HG02642 (cell line): ENCODE measurements at regions not wholly inside any gene's neighbourhood (a gene's known extent, or its start where the extent isn't known, plus 50 kb on each side); places are given as distances from the start of the nearest gene placed in this dataset.

Experiments
- ATAC-seq: cut with Tn5 transposase; IDR thresholded peaks from one replicate; pipeline ENCODE4 v1.9.1; 2021; ENCODE audit warnings: mild to moderate bottlenecking; ENCODE audit not compliant: unreplicated experiment, poor library complexity

GRCh38 chr6:150711061-150711460 is 111.4 kb downstream of the PLEKHG1 start:
- ATAC-seq: no peak

GRCh38 chr6:150711584-150712504 is 112.2 kb downstream of the PLEKHG1 start:
- ATAC-seq: no peak

- no peak for ATAC-seq
These were observed 113.0 kb downstream of the PLEKHG1 start for GRCh38 chr6:150712505-150713252.

- no peak for ATAC-seq
These were observed 113.8 kb downstream of the PLEKHG1 start for GRCh38 chr6:150713487-150713886.

- ATAC-seq: no peak
These were observed 114.2 kb downstream of the PLEKHG1 start for GRCh38 chr6:150713931-150714330.

- no peak for ATAC-seq
These were observed 115.4 kb downstream of the PLEKHG1 start for GRCh38 chr6:150715133-150715532.

- ATAC-seq: no peak
These were observed 117.7 kb downstream of the PLEKHG1 start for GRCh38 chr6:150717419-150717818.

- no peak for ATAC-seq
These were observed 119.5 kb downstream of the PLEKHG1 start for GRCh38 chr6:150719099-150719766.

GRCh38 chr6:150719831-150720230 is 120.1 kb downstream of the PLEKHG1 start:
- no peak for ATAC-seq

GRCh38 chr6:150720774-150721233 is 121.1 kb downstream of the PLEKHG1 start:
- peak; percentile 98 for ATAC-seq

GRCh38 chr6:150721418-150722266 is 122.0 kb downstream of the PLEKHG1 start:
- no peak for ATAC-seq

GRCh38 chr6:150722614-150723344 is 123.1 kb downstream of the PLEKHG1 start:
- ATAC-seq: no peak

- ATAC-seq: no peak
These were observed 123.6 kb downstream of the PLEKHG1 start for GRCh38 chr6:150723345-150723658.

GRCh38 chr6:150723857-150724256 is 124.2 kb downstream of the PLEKHG1 start:
- no peak for ATAC-seq

GRCh38 chr6:150725795-150726194 is 126.1 kb downstream of the PLEKHG1 start:
- no peak for ATAC-seq

GRCh38 chr6:150729188-150729748 is 129.6 kb downstream of the PLEKHG1 start:
- no peak for ATAC-seq

GRCh38 chr6:150730801-150731457 is 131.2 kb downstream of the PLEKHG1 start:
- no peak for ATAC-seq

- ATAC-seq: peak; percentile 55
These were observed 132.6 kb upstream of the MTHFD1L start for GRCh38 chr6:150732765-150733539.
